H1 (cell line): ENCODE measurements at regions not wholly inside any gene's neighbourhood (a gene's known extent, or its start where the extent isn't known, plus 50 kb on each side); places are given as distances from the start of the nearest gene placed in this dataset.

Experiments used
- CTCF ChIA-PET: fragments of 300-600 bp; sonication (Branson Sonifier 250); formaldehyde crosslinking; loops from one replicate; lab custom pipeline; 2021; ENCODE audit not compliant: partially characterized antibody; lab: Charles Lee
- POLR2A ChIA-PET: fragments of 300-600 bp; sonication (Branson Sonifier 250); formaldehyde crosslinking; loops from one replicate; lab custom pipeline; 2021; ENCODE audit warnings: inconsistent platforms; ENCODE audit not compliant: partially characterized antibody; lab: Charles Lee
- DNase-seq, 2 experiments: peaks; one replicate each; pipeline versions ENCODE4 v3.0.0 to v3.0.0-alpha.2; 2010 to 2022; ENCODE audit warnings: low spot score in 2 of 2, low read depth in 1 of 2, mixed read lengths in 1 of 2
- FAIRE-seq: peaks from 2 replicates; lab custom pipeline; 2011; peaks lifted over from hg19 to GRCh38; lab: Jason Lieb, UNC
- H2AFZ ChIP-seq: 2 replicates; pipeline ENCODE4 v1.8.1; 2012; ENCODE audit warnings: low read length, inconsistent platforms
- H2AK5ac ChIP-seq: 2 replicates; pipeline ENCODE4 v1.6.1; 2013; ENCODE audit warnings: low read depth, low read length
- H2BK120ac ChIP-seq: replicated peaks from 2 replicates; pipeline ENCODE3; 2013; ENCODE audit warnings: low read depth, low read length, inconsistent platforms
- H2BK12ac ChIP-seq: 2 replicates; pipeline ENCODE4 v1.6.1; 2013; ENCODE audit warnings: low read depth, low read length
- H2BK15ac ChIP-seq: 2 replicates; pipeline ENCODE4 v1.6.1; 2013; ENCODE audit warnings: low read length
- H2BK20ac ChIP-seq: 2 replicates; pipeline ENCODE4 v1.6.1; 2013; ENCODE audit warnings: low read length
- H2BK5ac ChIP-seq: 2 replicates; pipeline ENCODE4 v1.6.1; 2013; ENCODE audit warnings: low read depth, low read length
- H3K14ac ChIP-seq: 2 replicates; pipeline ENCODE4 v1.6.1; 2013; ENCODE audit warnings: inconsistent platforms; ENCODE audit not compliant: insufficient read length
- H3K18ac ChIP-seq: 2 replicates; pipeline ENCODE4 v1.6.1; 2013; ENCODE audit warnings: low read length; ENCODE audit errors: extremely low read depth
- H3K23ac ChIP-seq: 2 replicates; pipeline ENCODE4 v1.6.1; 2013; ENCODE audit warnings: inconsistent platforms; ENCODE audit not compliant: insufficient read length
- H3K23me2 ChIP-seq: 2 replicates; pipeline ENCODE4 v1.6.1; 2013; ENCODE audit warnings: low read depth, low read length
- H3K27ac ChIP-seq: 2 replicates; pipeline ENCODE4 v1.6.1; 2011; ENCODE audit warnings: low read depth, low read length, inconsistent platforms
- H3K27me3 ChIP-seq, 4 experiments: replicated peaks in 1 of 4; 1 replicate in 1 of 4; 2 replicates in 3 of 4; pipeline versions ENCODE4 v1.6.1 to v1.8.1; 2011 to 2013; ENCODE audit warnings: low read length in 3 of 4, mild to moderate bottlenecking in 3 of 4, inconsistent platforms in 2 of 4, mixed read lengths in 2 of 4, moderate library complexity in 1 of 4; ENCODE audit not compliant: control insufficient read depth in 3 of 4, insufficient read depth in 3 of 4; ENCODE audit errors: extremely low read depth in 1 of 4
- H3K36me3 ChIP-seq, 4 experiments: 2 replicates each; pipeline versions ENCODE4 v1.6.1 to v1.8.1; 2011 to 2013; ENCODE audit warnings: mild to moderate bottlenecking in 4 of 4, low read length in 3 of 4, moderate library complexity in 2 of 4, control low read depth in 1 of 4, inconsistent platforms in 1 of 4; ENCODE audit not compliant: insufficient read depth in 4 of 4, control insufficient read depth in 2 of 4
- H3K4ac ChIP-seq: replicated peaks from 2 replicates; pipeline ENCODE3; 2013; ENCODE audit warnings: low read length, low read depth, mixed read lengths, inconsistent platforms; ENCODE audit not compliant: insufficient read length
- H3K4me1 ChIP-seq, 4 experiments: replicated peaks in 1 of 4; 1 replicate in 1 of 4; 2 replicates in 3 of 4; pipeline versions ENCODE4 v1.6.1 to v1.8.1; 2011 to 2013; ENCODE audit warnings: low read length in 3 of 4, inconsistent platforms in 2 of 4, mixed read lengths in 1 of 4; ENCODE audit not compliant: insufficient read depth in 4 of 4, control insufficient read depth in 3 of 4
- H3K4me2 ChIP-seq, 2 experiments: 2 replicates each; pipeline versions ENCODE4 v1.6.1 to v1.8.1; 2011 to 2013; ENCODE audit warnings: low read depth in 2 of 2, low read length in 2 of 2, control low read depth in 1 of 2, inconsistent platforms in 1 of 2, mild to moderate bottlenecking in 1 of 2; ENCODE audit not compliant: insufficient read depth in 1 of 2
- H3K4me3 ChIP-seq, 4 experiments: fragments of 200-600, 300-600 bp in 1 of 4; sonication (generic), shearing (Covaris generic), sonication (Bioruptor Twin) in 1 of 4; 2 replicates each; pipeline versions ENCODE4 v1.5.1 to v1.8.1; 2011 to 2016; ENCODE audit warnings: low read length in 4 of 4, low read depth in 3 of 4, control low read depth in 2 of 4, inconsistent platforms in 2 of 4, mild to moderate bottlenecking in 2 of 4, mixed read lengths in 1 of 4, moderate library complexity in 1 of 4; ENCODE audit not compliant: insufficient read depth in 2 of 4; ENCODE audit errors: extremely low read depth in 1 of 4
- H3K56ac ChIP-seq: replicated peaks from 2 replicates; pipeline ENCODE3; 2013; ENCODE audit warnings: low read depth, mild to moderate bottlenecking, mixed read lengths, low read length, inconsistent platforms; ENCODE audit not compliant: insufficient read length
- H3K79me1 ChIP-seq: 2 replicates; pipeline ENCODE4 v1.6.1; 2013; ENCODE audit warnings: low read depth, low read length, control low read depth
- H3K79me2 ChIP-seq, 2 experiments: 2 replicates each; pipeline versions ENCODE4 v1.6.1 to v1.8.1; 2012 to 2013; ENCODE audit warnings: low read length in 2 of 2, mild to moderate bottlenecking in 2 of 2, inconsistent platforms in 1 of 2; ENCODE audit not compliant: insufficient read depth in 2 of 2, control insufficient read depth in 1 of 2
- H3K9ac ChIP-seq, 4 experiments: replicated peaks in 1 of 4; 1 replicate in 1 of 4; 2 replicates in 3 of 4; pipeline versions ENCODE4 v1.6.1 to v1.8.1; 2011 to 2013; ENCODE audit warnings: low read depth in 3 of 4, low read length in 3 of 4, control low read depth in 2 of 4, mild to moderate bottlenecking in 2 of 4, moderate library complexity in 2 of 4, inconsistent platforms in 1 of 4; ENCODE audit errors: extremely low read depth in 1 of 4
- H3K9me3 ChIP-seq, 2 experiments: 2 replicates each; pipeline versions ENCODE4 v1.6.1 to v1.8.1; 2012 to 2013; ENCODE audit warnings: mild to moderate bottlenecking in 2 of 2, moderate library complexity in 2 of 2, control low read depth in 1 of 2, inconsistent platforms in 1 of 2, low read depth in 1 of 2, low read length in 1 of 2, mixed read lengths in 1 of 2; ENCODE audit not compliant: insufficient read depth in 2 of 2
- H4K20me1 ChIP-seq, 2 experiments: replicated peaks in 1 of 2; 2 replicates each; pipeline versions ENCODE3 to v1.8.1; 2011 to 2013; ENCODE audit warnings: inconsistent platforms in 2 of 2, low read length in 2 of 2, mild to moderate bottlenecking in 1 of 2; ENCODE audit not compliant: insufficient read depth in 2 of 2, control insufficient read depth in 1 of 2
- H4K5ac ChIP-seq: 2 replicates; pipeline ENCODE4 v1.6.1; 2013; ENCODE audit warnings: low read length, low read depth, mixed read lengths, inconsistent platforms; ENCODE audit not compliant: insufficient read length
- H4K8ac ChIP-seq: 2 replicates; pipeline ENCODE4 v1.8.0; 2013; ENCODE audit warnings: mild to moderate bottlenecking, moderate library complexity, low read length, inconsistent platforms; ENCODE audit not compliant: insufficient read depth; ENCODE audit errors: extremely low read depth
- H4K91ac ChIP-seq: replicated peaks from 2 replicates; pipeline ENCODE3; 2013; ENCODE audit warnings: low read length, mixed read lengths, inconsistent platforms; ENCODE audit not compliant: insufficient read length
- BCL11A ChIP-seq, 2 experiments: IDR thresholded peaks; one replicate each; pipeline ENCODE4 v1.6.1; 2011; ENCODE audit warnings: low read depth in 2 of 2, low read length in 2 of 2, mild to moderate bottlenecking in 2 of 2
- BRCA1 ChIP-seq: IDR thresholded peaks from 2 replicates; pipeline ENCODE4 v1.6.1; 2012; ENCODE audit warnings: low read depth, low read length, improper control_type of control experiment
- JUN ChIP-seq: IDR thresholded peaks from 2 replicates; pipeline ENCODE4 v1.6.1; 2011; ENCODE audit warnings: low read depth, mild to moderate bottlenecking, improper control_type of control experiment, low read length
- NANOG ChIP-seq: IDR thresholded peaks from 2 replicates; pipeline ENCODE4 v1.6.1; 2011; ENCODE audit warnings: low read length, low read depth, mild to moderate bottlenecking, inconsistent platforms; ENCODE audit not compliant: insufficient read depth, poor library complexity, severe bottlenecking
- RXRA ChIP-seq: IDR thresholded peaks from 2 replicates; pipeline ENCODE4 v1.6.1; 2011; ENCODE audit warnings: low read depth, mild to moderate bottlenecking, low read length, moderate library complexity; ENCODE audit not compliant: insufficient read depth
- SRF ChIP-seq: IDR thresholded peaks from 2 replicates; pipeline ENCODE4 v1.6.1; 2011; ENCODE audit warnings: mild to moderate bottlenecking, low read depth, low read length, moderate library complexity
- TEAD4 ChIP-seq: IDR thresholded peaks from 2 replicates; pipeline ENCODE4 v1.6.1; 2012; ENCODE audit warnings: low read depth, low read length, inconsistent platforms, mixed read lengths
- YY1 ChIP-seq: IDR thresholded peaks from 2 replicates; pipeline ENCODE4 v1.6.1; 2011; ENCODE audit warnings: low read depth, mild to moderate bottlenecking, low read length
- WGBS, 2 experiments: shearing (Covaris generic) in 1 of 2; methylation state at CpG; one replicate each; pipeline versions ENCODE4 v1.1.6 to v1.1.7; 2013 to 2015; ENCODE audit warnings: low lambda C conversion rate in 2 of 2, mixed read lengths in 2 of 2, inconsistent platforms in 1 of 2, low coverage in 1 of 2, missing lambda C conversion rate in 1 of 2; ENCODE audit not compliant: insufficient replicate concordance in 2 of 2, insufficient coverage in 1 of 2, insufficient read length in 1 of 2; ENCODE audit errors: extremely low coverage in 1 of 2, missing lambda C conversion rate in 1 of 2; 5-methylcytosine and 5-hydroxymethylcytosine counted together
- TF ChIP-seq, protein P1 (sequence below), 3 experiments: IDR thresholded peaks; 1 replicate in 2 of 3; 2 replicates in 1 of 3; pipeline versions ENCODE4 v1.5.1 to v1.6.1; 2011; ENCODE audit warnings: low read length in 3 of 3, mild to moderate bottlenecking in 3 of 3, inconsistent platforms in 2 of 3, low read depth in 1 of 3, moderate library complexity in 1 of 3; ENCODE audit not compliant: insufficient read depth in 1 of 3; ENCODE audit errors: control extremely low read depth in 1 of 3
- TF ChIP-seq, protein P2 (sequence below): IDR thresholded peaks from 2 replicates; pipeline ENCODE4 v1.6.1; 2011; ENCODE audit warnings: low read length, improper control_type of control experiment

GRCh38 chr2:177030451-177031105, 182.0 kb upstream of the HNRNPA3 start:
- no peaks in the 10 kb centered on the region for H3K79me2 ChIP-seq
- no peak overlapping the region for H3K27ac ChIP-seq
- H3K4ac ChIP-seq: no peak overlapping the region
- FAIRE-seq: no peak
- H3K23me2 ChIP-seq: no peaks in the 10 kb centered on the region; the same call in 1 of the 2 replicates
- H3K14ac ChIP-seq: no peak overlapping the region
- H3K4me1 ChIP-seq: peaks cover 0 to 9% (median 0%) of the 10 kb centered on the region in 4 experiments; a peak in 1 of 7 replicates
- no peak overlapping the region for H3K9ac ChIP-seq
- POLR2A ChIA-PET: interaction anchor here (0.7 kb wide), 1 partner anchor 910 kb away, joined by 3 read pairs; no protein-coding TSS in a partner anchor
- no peak overlapping the region for H4K91ac ChIP-seq
- no peak overlapping the region for H3K56ac ChIP-seq
- H4K8ac ChIP-seq: no peak overlapping the region
- no peak overlapping the region for H2BK20ac ChIP-seq
- no peaks in the 10 kb centered on the region for H3K36me3 ChIP-seq
- no peak overlapping the region for H3K4me3 ChIP-seq
- DNase-seq: no peak
- no peak overlapping the region for H2BK5ac ChIP-seq
- H2BK120ac ChIP-seq: no peak overlapping the region
- WGBS, 2 experiments: 90% methylated on average over 9 of the region's 9 CpGs; no CpG with 5 or more reads in 1 of the 2 experiments
- H4K5ac ChIP-seq: no peak overlapping the region
- H2BK15ac ChIP-seq: no peak overlapping the region
- no peaks in the 10 kb centered on the region for H3K27me3 ChIP-seq
- no peaks in the 10 kb centered on the region for H3K79me1 ChIP-seq
- H4K20me1 ChIP-seq: no peaks in the 10 kb centered on the region
- H2BK12ac ChIP-seq: no peak overlapping the region
- CTCF ChIA-PET: interaction anchor here (0.6 to 2.2 kb wide), 6 partner anchors 13 to 321 kb away, joined by 3 to 15 read pairs (median 3); no protein-coding TSS in a partner anchor
- no peaks in the 10 kb centered on the region for H3K9me3 ChIP-seq
- H2AK5ac ChIP-seq: no peak overlapping the region
- no peak overlapping the region for H3K4me2 ChIP-seq
- no peak overlapping the region for H3K23ac ChIP-seq
- H3K18ac ChIP-seq: no peak overlapping the region
- H2AFZ ChIP-seq: no peak overlapping the region
- TF ChIP-seq, protein P1, sequence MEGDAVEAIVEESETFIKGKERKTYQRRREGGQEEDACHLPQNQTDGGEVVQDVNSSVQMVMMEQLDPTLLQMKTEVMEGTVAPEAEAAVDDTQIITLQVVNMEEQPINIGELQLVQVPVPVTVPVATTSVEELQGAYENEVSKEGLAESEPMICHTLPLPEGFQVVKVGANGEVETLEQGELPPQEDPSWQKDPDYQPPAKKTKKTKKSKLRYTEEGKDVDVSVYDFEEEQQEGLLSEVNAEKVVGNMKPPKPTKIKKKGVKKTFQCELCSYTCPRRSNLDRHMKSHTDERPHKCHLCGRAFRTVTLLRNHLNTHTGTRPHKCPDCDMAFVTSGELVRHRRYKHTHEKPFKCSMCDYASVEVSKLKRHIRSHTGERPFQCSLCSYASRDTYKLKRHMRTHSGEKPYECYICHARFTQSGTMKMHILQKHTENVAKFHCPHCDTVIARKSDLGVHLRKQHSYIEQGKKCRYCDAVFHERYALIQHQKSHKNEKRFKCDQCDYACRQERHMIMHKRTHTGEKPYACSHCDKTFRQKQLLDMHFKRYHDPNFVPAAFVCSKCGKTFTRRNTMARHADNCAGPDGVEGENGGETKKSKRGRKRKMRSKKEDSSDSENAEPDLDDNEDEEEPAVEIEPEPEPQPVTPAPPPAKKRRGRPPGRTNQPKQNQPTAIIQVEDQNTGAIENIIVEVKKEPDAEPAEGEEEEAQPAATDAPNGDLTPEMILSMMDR (IDR thresholded peaks at IDR 0.05; ENCODE audit: control extremely low read depth in 1 of 3, insufficient read depth in 1 of 3, low read depth in 1 of 3, low read length in 3 of 3): no peak
- no peak for TF ChIP-seq BRCA1
- TF ChIP-seq SRF: no peak
- TF ChIP-seq JUN: no peak
- no peak for TF ChIP-seq YY1
- TF ChIP-seq TEAD4: no peak
- no peak for TF ChIP-seq NANOG
- TF ChIP-seq RXRA: no peak
- TF ChIP-seq, protein P2, sequence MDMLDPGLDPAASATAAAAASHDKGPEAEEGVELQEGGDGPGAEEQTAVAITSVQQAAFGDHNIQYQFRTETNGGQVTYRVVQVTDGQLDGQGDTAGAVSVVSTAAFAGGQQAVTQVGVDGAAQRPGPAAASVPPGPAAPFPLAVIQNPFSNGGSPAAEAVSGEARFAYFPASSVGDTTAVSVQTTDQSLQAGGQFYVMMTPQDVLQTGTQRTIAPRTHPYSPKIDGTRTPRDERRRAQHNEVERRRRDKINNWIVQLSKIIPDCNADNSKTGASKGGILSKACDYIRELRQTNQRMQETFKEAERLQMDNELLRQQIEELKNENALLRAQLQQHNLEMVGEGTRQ: no peak
- TF ChIP-seq BCL11A (IDR thresholded peaks at IDR 0.05; ENCODE audit: low read depth in 2 of 2, low read length in 2 of 2): no peak
